ENCODE measurements at regions not wholly inside any gene's neighbourhood (a gene's known extent, or its start where the extent isn't known, plus 50 kb on each side); places are given as distances from the start of the nearest gene placed in this dataset.

- TF ChIP-seq POLR2A (IDR thresholded peaks at IDR 0.05; ENCODE audit: low read depth): no peak
- TF ChIP-seq CTCF (IDR thresholded peaks at IDR 0.05): no peak
- no peak for TF ChIP-seq EP300 (IDR thresholded peaks at IDR 0.05)
Measured at GRCh38 chr5:103489307-103489706, 73.3 kb downstream of the NUDT12 start.

Data from esophagus muscularis mucosa (tissue), 4 donors.